ENCODE measurements at regions not wholly inside any gene's neighbourhood (a gene's known extent, or its start where the extent isn't known, plus 50 kb on each side); places are given as distances from the start of the nearest gene placed in this dataset.

- DNase-seq (ENCODE audit: low read depth), result no peak
- in situ Hi-C loops (cut with HindIII; ENCODE audit: low pct_unique_long_range_greater_than_20kb, low sequenced_read_pairs), result no loop called here
Measured at GRCh38 chr1:83813576-83813975, 185.4 kb downstream of the TTLL7 start.

GRCh38 chr1:83810144-83810543, 188.8 kb downstream of the TTLL7 start:
- in situ Hi-C loops (cut with HindIII; ENCODE audit: low pct_unique_long_range_greater_than_20kb, low sequenced_read_pairs), result no loop called here
- no peak for DNase-seq (ENCODE audit: low read depth)

- in situ Hi-C loops (cut with HindIII; ENCODE audit: low pct_unique_long_range_greater_than_20kb, low sequenced_read_pairs), result no loop called here
- DNase-seq (ENCODE audit: low read depth), result no peak
Measured at GRCh38 chr1:83808536-83808935, 190.4 kb downstream of the TTLL7 start.

- in situ Hi-C loops (cut with HindIII; ENCODE audit: low pct_unique_long_range_greater_than_20kb, low sequenced_read_pairs), result no loop called here
- no peak for DNase-seq (ENCODE audit: low read depth)
Measured at GRCh38 chr1:83807821-83808220, 191.1 kb downstream of the TTLL7 start.

- in situ Hi-C loops (cut with HindIII; ENCODE audit: low pct_unique_long_range_greater_than_20kb, low sequenced_read_pairs), result no loop called here
- DNase-seq (ENCODE audit: low read depth), result no peak
Measured at GRCh38 chr1:83807231-83807630, 191.7 kb downstream of the TTLL7 start.

GRCh38 chr1:83805921-83806320, 193.0 kb downstream of the TTLL7 start:
- in situ Hi-C loops (cut with HindIII; ENCODE audit: low pct_unique_long_range_greater_than_20kb, low sequenced_read_pairs), result no loop called here
- no peak for DNase-seq (ENCODE audit: low read depth)

GRCh38 chr1:83802460-83803152, 196.3 kb downstream of the TTLL7 start:
- no peak for DNase-seq (ENCODE audit: low read depth)
- in situ Hi-C loops (cut with HindIII; ENCODE audit: low pct_unique_long_range_greater_than_20kb, low sequenced_read_pairs), result no loop called here

- in situ Hi-C loops (cut with HindIII; ENCODE audit: low pct_unique_long_range_greater_than_20kb, low sequenced_read_pairs), result no loop called here
- no peak for DNase-seq (ENCODE audit: low read depth)
Measured at GRCh38 chr1:83802023-83802422, 196.9 kb downstream of the TTLL7 start.

- in situ Hi-C loops (cut with HindIII; ENCODE audit: low pct_unique_long_range_greater_than_20kb, low sequenced_read_pairs), result no loop called here
- DNase-seq (ENCODE audit: low read depth), result no peak
Measured at GRCh38 chr1:83800066-83800465, 198.9 kb downstream of the TTLL7 start.

GRCh38 chr1:83799594-83799993, 199.3 kb downstream of the TTLL7 start:
- DNase-seq (ENCODE audit: low read depth), result no peak

GRCh38 chr1:83798965-83799364, 200.0 kb downstream of the TTLL7 start:
- in situ Hi-C loops (cut with HindIII; ENCODE audit: low pct_unique_long_range_greater_than_20kb, low sequenced_read_pairs), result no loop called here
- no peak for DNase-seq (ENCODE audit: low read depth)

More at GRCh38 chr1:83799594-83799993, 199.3 kb downstream of the TTLL7 start:
- in situ Hi-C loops (cut with HindIII; ENCODE audit: low pct_unique_long_range_greater_than_20kb, low sequenced_read_pairs), result no loop called here

GRCh38 chr1:83796409-83796808, 202.5 kb downstream of the TTLL7 start:
- DNase-seq (ENCODE audit: low read depth), result no peak

GRCh38 chr1:83794384-83794783, 204.5 kb downstream of the TTLL7 start:
- in situ Hi-C loops (cut with HindIII; ENCODE audit: low pct_unique_long_range_greater_than_20kb, low sequenced_read_pairs), result no loop called here
- DNase-seq (ENCODE audit: low read depth), result no peak

More at GRCh38 chr1:83796409-83796808, 202.5 kb downstream of the TTLL7 start:
- in situ Hi-C loops (cut with HindIII; ENCODE audit: low pct_unique_long_range_greater_than_20kb, low sequenced_read_pairs), result no loop called here

- in situ Hi-C loops (cut with HindIII; ENCODE audit: low pct_unique_long_range_greater_than_20kb, low sequenced_read_pairs), result no loop called here
- no peak for DNase-seq (ENCODE audit: low read depth)
Measured at GRCh38 chr1:83791821-83792437, 207.0 kb downstream of the TTLL7 start.

- in situ Hi-C loops (cut with HindIII; ENCODE audit: low pct_unique_long_range_greater_than_20kb, low sequenced_read_pairs), result no loop called here
- no peak for DNase-seq (ENCODE audit: low read depth)
Measured at GRCh38 chr1:83790446-83790845, 208.5 kb downstream of the TTLL7 start.

GRCh38 chr1:83787246-83787998, 211.5 kb downstream of the TTLL7 start:
- in situ Hi-C loops (cut with HindIII; ENCODE audit: low pct_unique_long_range_greater_than_20kb, low sequenced_read_pairs), result no loop called here
- DNase-seq (ENCODE audit: low read depth), result no peak

GRCh38 chr1:83781667-83782066, 217.3 kb downstream of the TTLL7 start:
- in situ Hi-C loops (cut with HindIII; ENCODE audit: low pct_unique_long_range_greater_than_20kb, low sequenced_read_pairs), result no loop called here
- no peak for DNase-seq (ENCODE audit: low read depth)

GRCh38 chr1:83779565-83779964, 219.4 kb downstream of the TTLL7 start:
- in situ Hi-C loops (cut with HindIII; ENCODE audit: low pct_unique_long_range_greater_than_20kb, low sequenced_read_pairs), result no loop called here
- DNase-seq (ENCODE audit: low read depth), result no peak

- in situ Hi-C loops (cut with HindIII; ENCODE audit: low pct_unique_long_range_greater_than_20kb, low sequenced_read_pairs), result no loop called here
- no peak for DNase-seq (ENCODE audit: low read depth)
Measured at GRCh38 chr1:83777758-83778101, 221.2 kb downstream of the TTLL7 start.

Measured in Caki2 (cell line).